Stimulated activated CD4-positive, alpha-beta T cell treated with anti-CD3 and anti-CD28 coated beads, TNF-alpha, amount 100 ng/mL, for 1 hour (primary cell): ENCODE measurements at regions not wholly inside any gene's neighbourhood (a gene's known extent, or its start where the extent isn't known, plus 50 kb on each side); places are given as distances from the start of the nearest gene placed in this dataset.
"Not testable (repeated sequence)": the region's sequence is repeated elsewhere in the genome, so short reads cannot be mapped to it uniquely, and the experiment has no call there.

Experiments
- DNase-seq, 3 donors: peaks; one replicate each; pipeline ENCODE4 v3.0.0-alpha.2; 2020; ENCODE audit warnings: low read depth in 3 of 3, low spot score in 1 of 3

DNA sequence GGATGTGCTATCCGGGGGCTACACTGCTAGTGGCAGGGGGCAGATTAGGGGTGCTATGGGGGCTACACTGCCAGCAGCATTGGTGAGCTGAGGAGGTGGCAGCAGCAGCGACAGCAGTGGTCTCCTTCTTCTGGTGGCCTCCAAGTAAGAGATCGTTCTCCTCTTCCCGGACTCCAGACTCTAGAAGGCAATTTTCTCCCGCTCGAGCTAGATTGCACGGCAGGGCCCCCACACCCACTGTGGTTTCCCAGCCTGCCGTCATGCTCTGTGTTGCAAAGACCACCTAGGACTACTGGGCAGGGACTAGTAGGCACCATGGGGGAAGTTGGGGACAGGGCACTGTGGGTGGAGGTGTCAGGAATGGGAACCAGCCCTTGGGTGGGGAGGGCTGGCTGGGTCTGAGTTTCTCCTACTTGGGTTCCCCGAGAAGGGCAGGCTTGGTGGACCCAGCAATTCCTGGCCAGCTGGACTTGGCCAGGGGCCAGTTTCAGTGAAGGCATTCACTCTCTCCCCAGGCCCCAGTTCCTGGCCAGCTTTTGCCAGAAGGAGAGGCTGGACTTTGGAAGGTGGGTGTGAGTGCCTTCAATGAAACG is 203.4 kb upstream of the WSB1 start:
- not testable (repeated sequence) for DNase-seq

GRCh38 chr17:27091043-27091497 is 202.8 kb upstream of the WSB1 start:
- no peak for DNase-seq

- not testable (repeated sequence) for DNase-seq
Observed at GRCh38 chr17:27094179-27094578, 199.7 kb upstream of the WSB1 start.

DNA sequence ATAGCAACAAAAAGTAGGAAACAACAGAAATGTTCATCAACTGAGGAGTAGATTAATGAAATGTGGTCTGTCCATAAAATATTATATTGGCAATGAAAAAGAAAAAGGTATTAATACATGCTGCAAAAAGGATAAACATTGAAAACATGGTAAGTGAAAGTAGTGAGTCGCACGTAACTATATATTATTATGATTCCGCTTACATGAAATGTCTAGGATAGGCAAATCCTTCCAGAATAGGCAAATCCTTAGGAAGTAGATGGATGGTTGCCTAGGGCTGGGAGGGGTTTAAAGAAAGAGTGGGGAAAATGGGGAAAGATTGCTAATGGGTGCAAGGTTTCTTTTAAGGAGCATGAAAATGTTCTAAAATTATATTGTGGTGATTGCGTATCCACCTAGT is 198.1 kb upstream of the WSB1 start:
- not testable (repeated sequence) for DNase-seq

DNA sequence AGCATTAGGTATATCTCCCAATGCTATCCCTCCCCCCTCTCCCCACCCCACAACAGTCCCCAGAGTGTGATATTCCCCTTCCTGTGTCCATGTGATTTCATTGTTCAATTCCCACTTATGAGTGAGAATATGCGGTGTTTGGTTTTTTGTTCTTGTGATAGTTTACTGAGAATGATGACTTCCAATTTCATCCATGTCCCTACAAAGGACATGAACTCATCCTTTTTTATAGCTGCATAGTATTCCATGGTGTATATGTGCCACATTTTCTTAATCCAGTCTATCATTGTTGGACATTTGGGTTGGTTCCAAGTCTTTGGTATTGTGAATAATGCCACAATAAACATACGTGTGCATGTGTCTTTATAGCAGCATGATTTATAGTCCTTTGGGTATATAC is 194.6 kb upstream of the WSB1 start:
- DNase-seq, result not testable (repeated sequence)

- not testable (repeated sequence) for DNase-seq
Observed at GRCh38 chr17:27104605-27105221, 189.2 kb upstream of the WSB1 start.

- no peak for DNase-seq
Observed at GRCh38 chr17:27105636-27106035, 188.3 kb upstream of the WSB1 start.

DNA sequence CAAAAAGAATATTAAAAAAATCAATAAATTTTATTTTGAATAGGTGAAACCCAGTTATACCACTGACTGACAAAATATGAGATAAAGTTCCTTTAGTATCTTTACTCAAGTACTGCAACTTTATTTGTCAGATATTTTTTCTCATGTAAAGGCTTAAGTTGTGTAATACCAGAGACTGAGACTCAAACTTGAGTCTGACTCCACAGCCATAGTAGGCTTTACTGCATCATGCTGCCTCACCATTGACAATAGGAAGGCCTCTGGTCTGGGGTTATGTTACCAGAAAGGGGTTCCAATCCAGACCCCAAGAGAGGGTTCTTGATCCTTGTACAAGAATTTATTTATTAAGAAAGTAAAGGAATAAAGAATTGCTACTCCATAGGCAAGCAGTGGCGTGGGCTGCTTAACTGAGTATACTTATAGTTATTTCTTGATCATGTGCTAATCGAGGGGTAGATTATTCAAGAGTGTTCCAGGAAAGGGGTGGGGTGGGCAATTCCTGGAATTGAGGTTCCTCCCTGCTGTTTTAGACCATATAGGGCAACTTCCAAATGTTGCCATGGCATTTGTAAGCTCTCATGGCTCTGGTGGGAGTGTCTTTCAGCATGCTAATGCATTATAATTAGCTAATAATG is 187.4 kb upstream of the WSB1 start:
- DNase-seq, result no peak

GRCh38 chr17:27106982-27107360 is 186.9 kb upstream of the WSB1 start:
- DNase-seq, result no peak

GRCh38 chr17:27107386-27108328 is 186.3 kb upstream of the WSB1 start:
- DNase-seq, result not testable (repeated sequence)

- no peak for DNase-seq
Observed at GRCh38 chr17:27109346-27109745, 184.6 kb upstream of the WSB1 start.

GRCh38 chr17:27153005-27153404 is 140.9 kb upstream of the WSB1 start:
- no peak for DNase-seq

DNA sequence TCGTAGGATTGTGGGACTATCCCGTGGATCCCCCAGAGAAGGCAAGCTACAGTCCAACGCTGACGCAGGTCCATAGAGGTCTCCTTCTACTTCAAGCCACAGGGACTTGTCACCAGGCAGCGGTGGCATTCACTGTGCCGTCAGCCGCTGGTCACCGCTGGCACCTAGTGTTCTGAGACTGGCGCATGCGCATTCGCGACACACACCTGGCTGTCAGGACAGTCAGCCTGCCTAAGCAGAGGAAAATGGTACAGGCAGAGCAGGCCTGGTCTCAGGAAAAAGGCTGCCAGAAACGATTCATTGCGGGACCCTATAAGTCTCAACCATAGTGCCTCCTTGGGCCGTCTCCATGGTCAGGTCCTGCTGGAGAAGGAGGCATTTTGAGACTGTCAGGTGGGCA is 138.0 kb upstream of the WSB1 start:
- DNase-seq, result no peak

DNA sequence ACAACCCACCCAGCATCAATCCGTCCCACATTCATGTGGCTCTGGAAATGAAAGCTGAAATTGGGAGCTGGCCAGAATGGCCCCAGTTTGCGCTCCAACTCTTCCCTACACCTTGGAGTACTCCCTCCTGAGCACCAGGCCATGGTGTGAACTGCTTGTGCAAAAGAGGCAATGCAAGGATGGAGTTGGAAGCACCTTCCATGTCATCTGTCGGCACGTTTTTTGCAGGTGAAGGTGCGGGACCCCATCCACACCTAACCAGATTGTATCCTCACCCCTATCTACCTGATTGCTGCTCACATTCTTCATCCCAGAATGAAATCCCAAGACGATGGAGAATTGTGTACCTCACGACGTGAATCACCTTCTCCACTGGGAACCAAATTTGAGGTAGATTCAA is 136.6 kb upstream of the WSB1 start:
- DNase-seq, result no peak

DNA sequence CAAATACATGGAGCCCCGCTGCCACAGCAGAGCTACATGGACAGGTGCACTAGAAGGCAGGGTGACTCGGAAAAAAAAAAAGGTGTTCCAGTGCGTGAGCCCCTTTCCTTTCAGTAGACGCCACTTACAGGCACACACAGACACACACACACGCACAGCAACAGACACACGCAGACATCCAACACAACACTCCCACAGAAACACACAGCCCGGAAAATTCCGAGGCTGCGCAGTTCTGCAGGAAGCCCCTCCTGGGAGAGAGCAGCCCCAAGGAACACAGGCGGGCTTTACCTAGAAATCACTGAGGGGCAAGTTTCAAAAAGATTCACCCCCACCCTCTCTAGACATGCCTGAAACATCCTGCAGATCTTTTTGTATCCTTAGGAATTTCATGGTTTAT is 136.0 kb upstream of the WSB1 start:
- no peak for DNase-seq

DNA sequence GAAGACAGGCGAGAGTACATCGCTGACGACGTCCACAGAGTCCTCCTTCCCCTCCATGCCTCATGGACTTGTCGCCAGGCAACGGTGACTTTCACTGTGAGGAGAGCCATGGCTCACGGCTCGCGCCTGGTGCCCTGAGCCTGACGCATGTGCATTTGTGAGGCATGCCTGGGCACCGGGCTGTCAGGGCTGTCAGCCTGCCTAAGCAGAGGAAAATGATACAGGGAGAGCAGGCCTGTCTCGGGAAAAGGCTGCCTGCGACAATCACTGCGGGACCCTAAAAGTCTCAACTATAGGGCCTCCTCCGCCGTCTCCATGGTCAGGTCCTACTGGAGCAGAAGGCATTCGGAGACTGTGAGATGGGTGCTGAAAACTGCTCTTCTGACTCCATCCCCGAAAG is 135.5 kb upstream of the WSB1 start:
- DNase-seq, result no peak

GRCh38 chr17:27180322-27180721 is 113.6 kb upstream of the WSB1 start:
- no peak for DNase-seq

DNA sequence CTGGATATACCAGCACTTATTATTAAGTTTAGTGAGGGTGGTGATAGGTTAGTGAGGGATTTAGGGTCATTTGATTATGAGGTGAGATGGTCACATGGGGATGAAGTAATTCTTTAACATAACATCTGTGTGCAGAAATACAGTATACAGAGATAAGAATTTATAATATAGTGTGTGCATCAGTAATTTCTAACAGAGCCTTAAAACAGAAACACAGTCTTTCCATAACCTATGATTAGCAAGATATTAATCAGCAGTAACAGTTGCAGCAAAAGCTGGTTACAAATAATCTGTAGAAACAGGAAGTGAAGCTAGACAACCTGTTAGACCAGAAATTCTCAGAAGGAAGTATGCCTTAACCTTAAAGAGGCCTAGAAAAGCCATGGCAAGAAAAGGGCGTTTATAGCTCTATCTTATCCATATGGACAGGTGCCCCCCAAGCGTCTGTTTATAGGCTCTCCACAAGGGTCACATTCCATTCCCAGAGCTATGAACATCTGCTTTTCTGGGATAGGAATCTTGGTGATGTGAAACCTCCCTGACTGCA is 112.5 kb upstream of the WSB1 start:
- DNase-seq, result not testable (repeated sequence)

DNA sequence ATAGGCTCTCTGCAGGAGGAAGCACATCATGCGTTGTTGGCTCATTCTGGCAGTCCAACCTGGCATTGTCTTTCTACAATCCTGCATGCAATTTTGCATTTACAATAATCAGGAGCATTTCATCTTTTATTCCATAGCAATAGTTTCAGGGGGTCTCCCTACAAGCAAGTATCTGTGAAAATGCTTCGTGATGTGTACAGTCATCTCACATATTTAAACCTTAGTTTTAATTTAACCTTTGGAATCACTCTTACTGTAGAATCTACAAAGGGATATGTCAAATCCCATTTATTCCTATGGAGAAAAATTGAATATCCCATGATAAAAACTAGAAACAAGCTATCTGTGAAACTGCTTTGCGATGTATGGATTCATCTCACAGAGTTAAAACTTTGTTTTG is 112.0 kb upstream of the WSB1 start:
- no peak for DNase-seq

DNA sequence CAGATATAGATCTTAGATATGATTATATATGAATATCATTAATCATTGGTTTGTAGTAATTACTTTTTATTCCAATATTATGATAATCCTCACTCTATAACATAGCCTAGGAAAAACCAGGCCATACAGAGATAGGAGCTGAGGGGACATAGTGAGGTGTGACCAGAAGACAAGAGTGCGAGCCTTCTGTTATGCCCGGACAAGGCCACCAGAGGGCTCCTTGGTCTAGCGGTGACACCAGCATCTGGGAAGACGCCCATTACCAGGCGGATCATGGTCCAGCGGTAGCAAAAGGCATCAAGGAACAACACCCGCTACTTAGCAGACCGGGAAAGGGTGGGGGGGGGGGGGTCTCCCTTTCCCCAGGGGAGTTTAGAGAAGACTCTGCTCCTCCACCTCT is 96.4 kb upstream of the WSB1 start:
- DNase-seq, result not testable (repeated sequence)

GRCh38 chr17:27199948-27200347 is 94.0 kb upstream of the WSB1 start:
- DNase-seq, result no peak
